Colonic mucosa (tissue), 4 donors: ENCODE measurements at regions not wholly inside any gene's neighbourhood (a gene's known extent, or its start where the extent isn't known, plus 50 kb on each side); places are given as distances from the start of the nearest gene placed in this dataset.

Experiments
- DNase-seq: peaks from one replicate; pipeline ENCODE4 v3.0.0-alpha.2; 2020
- H3K27ac ChIP-seq: fragments of 200-600 bp; one replicate; pipeline ENCODE4 v1.8.0; 2021
- H3K27me3 ChIP-seq: fragments of 200-600 bp; one replicate; pipeline ENCODE4 v1.8.0; 2021
- H3K36me3 ChIP-seq: fragments of 200-600 bp; one replicate; pipeline ENCODE4 v1.8.0; 2021
- H3K4me1 ChIP-seq: fragments of 200-600 bp; one replicate; pipeline ENCODE4 v1.8.0; 2021; ENCODE audit warnings: mild to moderate bottlenecking
- H3K4me3 ChIP-seq: fragments of 200-600 bp; one replicate; pipeline ENCODE4 v1.8.0; 2021
- H3K9ac ChIP-seq, 2 donors: one replicate each; pipeline ENCODE4 v1.7.0; 2013; ENCODE audit warnings: control low read depth in 2 of 2, low read depth in 2 of 2, low read length in 2 of 2
- H3K9me3 ChIP-seq: fragments of 200-600 bp; one replicate; pipeline ENCODE4 v1.8.0; 2021
- intact Hi-C: fragments of 100-400 bp; cut with DNase I; formaldehyde crosslinking; loops from one replicate; pipeline ENCODE4 v1.14.1; 2022
- TF ChIP-seq, protein P1 (sequence below): fragments of 200-600 bp; IDR thresholded peaks from one replicate; pipeline ENCODE4 v1.8.0; 2022; ENCODE audit warnings: antibody characterized with exemption, mild to moderate bottlenecking
- donor health status: healthy.
- donor health status: DM: no; HTN: no; CAD: no.
- donor health status: DM: no; HTN: no; CAD: no.

DNA sequence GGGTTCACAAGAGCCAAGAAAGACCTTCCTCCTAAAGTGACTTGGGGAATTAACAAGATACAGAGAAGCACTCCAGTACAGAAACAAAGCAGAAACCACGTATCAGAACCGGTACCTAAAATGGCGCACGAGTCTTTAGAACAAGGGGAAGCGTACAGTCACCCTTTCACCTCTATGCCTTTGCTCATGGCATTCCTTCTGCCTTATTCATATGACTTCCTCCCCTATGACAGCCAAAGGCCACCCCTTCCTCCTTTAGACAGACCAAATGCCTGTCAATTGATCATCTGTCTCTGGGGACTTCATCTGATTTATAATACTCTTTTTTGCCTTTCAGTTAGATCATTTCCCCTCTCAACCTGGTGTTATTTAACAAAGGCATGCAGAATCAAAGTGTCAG lies 89.5 kb upstream of the OSBPL8 start:
- Histone ChIP-seq H3K4me3 (no peak overlapping the region), H3K9ac (no peak overlapping the region), H3K27me3 (no peaks in the 10 kb centered on the region), H3K4me1 (no peaks in the 10 kb centered on the region), H3K36me3 (no peaks in the 10 kb centered on the region), H3K9me3 (no peaks in the 10 kb centered on the region), H3K27ac (no peak overlapping the region)
- TF ChIP-seq, protein P1, sequence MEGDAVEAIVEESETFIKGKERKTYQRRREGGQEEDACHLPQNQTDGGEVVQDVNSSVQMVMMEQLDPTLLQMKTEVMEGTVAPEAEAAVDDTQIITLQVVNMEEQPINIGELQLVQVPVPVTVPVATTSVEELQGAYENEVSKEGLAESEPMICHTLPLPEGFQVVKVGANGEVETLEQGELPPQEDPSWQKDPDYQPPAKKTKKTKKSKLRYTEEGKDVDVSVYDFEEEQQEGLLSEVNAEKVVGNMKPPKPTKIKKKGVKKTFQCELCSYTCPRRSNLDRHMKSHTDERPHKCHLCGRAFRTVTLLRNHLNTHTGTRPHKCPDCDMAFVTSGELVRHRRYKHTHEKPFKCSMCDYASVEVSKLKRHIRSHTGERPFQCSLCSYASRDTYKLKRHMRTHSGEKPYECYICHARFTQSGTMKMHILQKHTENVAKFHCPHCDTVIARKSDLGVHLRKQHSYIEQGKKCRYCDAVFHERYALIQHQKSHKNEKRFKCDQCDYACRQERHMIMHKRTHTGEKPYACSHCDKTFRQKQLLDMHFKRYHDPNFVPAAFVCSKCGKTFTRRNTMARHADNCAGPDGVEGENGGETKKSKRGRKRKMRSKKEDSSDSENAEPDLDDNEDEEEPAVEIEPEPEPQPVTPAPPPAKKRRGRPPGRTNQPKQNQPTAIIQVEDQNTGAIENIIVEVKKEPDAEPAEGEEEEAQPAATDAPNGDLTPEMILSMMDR: no peak
- intact Hi-C loops: no loop called here
- no peak for DNase-seq

DNA sequence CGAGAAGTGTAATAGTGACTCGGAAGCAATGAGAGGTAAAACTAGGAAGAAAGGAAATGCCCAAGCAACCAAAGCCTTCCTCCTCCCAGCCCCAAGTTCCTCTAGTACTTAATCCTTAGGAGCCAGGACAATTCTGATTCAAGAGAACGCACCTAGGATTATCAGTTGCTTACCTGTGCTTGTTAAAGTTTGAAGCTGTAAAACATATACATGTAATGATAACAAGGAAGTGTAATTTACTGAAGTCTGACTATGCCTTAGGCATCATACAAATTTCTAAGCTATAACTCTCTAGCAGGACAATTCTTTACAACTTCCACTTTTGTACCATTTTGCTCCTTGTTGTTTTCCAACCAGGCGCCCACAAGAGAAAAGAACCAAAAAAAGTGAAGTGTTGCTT lies 92.8 kb upstream of the OSBPL8 start:
- Histone ChIP-seq H3K27ac (no peak overlapping the region), H3K9ac (no peak overlapping the region), H3K27me3 (no peaks in the 10 kb centered on the region), H3K9me3 (no peaks in the 10 kb centered on the region), H3K4me3 (no peak overlapping the region), H3K36me3 (no peaks in the 10 kb centered on the region), H3K4me1 (no peaks in the 10 kb centered on the region)
- intact Hi-C loops: no loop called here
- DNase-seq: no peak
- TF ChIP-seq, protein P1: no peak

DNA sequence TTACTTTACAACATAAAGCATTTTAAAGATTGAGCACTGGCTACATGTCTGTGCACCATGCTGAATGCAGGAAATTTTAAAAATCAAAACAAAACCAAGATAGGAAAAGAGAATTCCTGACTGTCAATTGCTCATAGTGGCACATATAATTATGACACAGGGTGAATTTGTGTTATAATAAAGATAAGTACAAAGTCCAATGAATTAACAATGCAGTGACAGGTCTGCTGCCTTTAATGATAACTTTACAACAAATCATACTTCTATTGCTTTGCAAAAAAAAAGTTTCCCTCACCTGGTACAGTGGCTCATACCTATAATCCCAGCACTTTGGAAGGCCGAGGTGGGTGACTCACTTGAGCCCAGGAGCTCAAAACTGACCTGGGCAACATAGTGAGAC lies 93.8 kb upstream of the OSBPL8 start:
- H3K27ac ChIP-seq: no peak overlapping the region
- DNase-seq: no peak
- H3K36me3 ChIP-seq: no peaks in the 10 kb centered on the region
- intact Hi-C loops: no loop called here
- no peaks in the 10 kb centered on the region for H3K9me3 ChIP-seq
- H3K4me3 ChIP-seq: no peak overlapping the region
- H3K27me3 ChIP-seq: no peaks in the 10 kb centered on the region
- H3K9ac ChIP-seq: no peak overlapping the region
- no peaks in the 10 kb centered on the region for H3K4me1 ChIP-seq
- TF ChIP-seq, protein P1: no peak

DNA sequence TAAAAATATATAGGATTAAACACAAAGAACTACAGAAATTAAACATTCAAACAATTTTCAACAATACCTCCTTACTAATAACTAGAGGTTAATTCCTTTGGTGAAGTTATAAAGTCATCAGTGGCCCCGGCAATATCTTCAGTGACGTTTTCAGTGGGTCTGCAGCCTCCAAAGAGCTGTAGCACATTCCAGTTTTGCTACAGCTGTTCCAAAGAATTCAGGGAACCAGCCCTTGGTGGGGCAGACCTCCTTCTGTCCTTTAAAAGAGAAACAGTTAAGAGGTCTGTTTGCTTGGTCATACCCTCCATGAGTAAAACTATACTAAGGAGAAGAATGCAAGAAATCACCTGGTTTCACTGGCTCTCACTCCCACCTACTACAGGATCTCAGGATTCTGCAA lies 99.2 kb upstream of the ZDHHC17 start:
- H3K27ac ChIP-seq: no peak overlapping the region
- TF ChIP-seq, protein P1: no peak
- H3K4me3 ChIP-seq: no peak overlapping the region
- no peaks in the 10 kb centered on the region for H3K9me3 ChIP-seq
- intact Hi-C loops: no loop called here
- no peaks in the 10 kb centered on the region for H3K27me3 ChIP-seq
- DNase-seq: no peak
- H3K36me3 ChIP-seq: no peaks in the 10 kb centered on the region
- H3K4me1 ChIP-seq: no peaks in the 10 kb centered on the region
- no peak overlapping the region for H3K9ac ChIP-seq

DNA sequence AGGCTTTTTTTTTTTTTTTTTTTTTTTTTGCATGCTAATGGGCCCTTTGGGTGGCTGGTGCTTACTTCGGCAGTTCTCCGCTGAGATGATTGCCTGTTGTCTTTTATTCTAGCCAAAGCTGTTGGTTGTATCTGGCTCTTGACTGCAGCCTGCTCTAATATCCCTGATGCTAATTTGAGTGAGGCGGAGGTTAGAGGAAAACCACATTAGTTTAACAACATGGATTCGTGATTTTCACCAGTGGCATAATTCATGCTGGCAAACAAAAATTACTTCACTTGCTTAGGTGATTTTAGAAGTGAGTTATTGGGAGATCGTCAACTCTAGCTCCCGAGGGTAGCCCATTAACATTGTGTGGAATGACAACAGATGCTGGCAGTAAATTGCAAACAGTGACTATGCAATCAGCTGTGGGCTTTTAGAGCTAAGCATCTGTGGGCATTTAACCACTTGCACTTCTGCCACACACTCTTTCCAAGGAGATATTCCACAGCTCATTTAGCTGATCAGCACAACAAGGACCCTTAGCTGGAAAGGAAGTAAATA lies 97.6 kb upstream of the ZDHHC17 start:
- DNase-seq: no peak
- intact Hi-C loops: no loop called here
- TF ChIP-seq, protein P1: no peak
- Histone ChIP-seq H3K9ac (no peak overlapping the region), H3K36me3 (no peaks in the 10 kb centered on the region), H3K4me3 (no peak overlapping the region), H3K27me3 (no peaks in the 10 kb centered on the region), H3K27ac (no peak overlapping the region), H3K9me3 (no peaks in the 10 kb centered on the region), H3K4me1 (no peaks in the 10 kb centered on the region)
